ENCODE measurements at regions not wholly inside any gene's neighbourhood (a gene's known extent, or its start where the extent isn't known, plus 50 kb on each side); places are given as distances from the start of the nearest gene placed in this dataset.
A peak's percentile ranks its signal among the peaks of the same experiment; 100 is the strongest.

DNA sequence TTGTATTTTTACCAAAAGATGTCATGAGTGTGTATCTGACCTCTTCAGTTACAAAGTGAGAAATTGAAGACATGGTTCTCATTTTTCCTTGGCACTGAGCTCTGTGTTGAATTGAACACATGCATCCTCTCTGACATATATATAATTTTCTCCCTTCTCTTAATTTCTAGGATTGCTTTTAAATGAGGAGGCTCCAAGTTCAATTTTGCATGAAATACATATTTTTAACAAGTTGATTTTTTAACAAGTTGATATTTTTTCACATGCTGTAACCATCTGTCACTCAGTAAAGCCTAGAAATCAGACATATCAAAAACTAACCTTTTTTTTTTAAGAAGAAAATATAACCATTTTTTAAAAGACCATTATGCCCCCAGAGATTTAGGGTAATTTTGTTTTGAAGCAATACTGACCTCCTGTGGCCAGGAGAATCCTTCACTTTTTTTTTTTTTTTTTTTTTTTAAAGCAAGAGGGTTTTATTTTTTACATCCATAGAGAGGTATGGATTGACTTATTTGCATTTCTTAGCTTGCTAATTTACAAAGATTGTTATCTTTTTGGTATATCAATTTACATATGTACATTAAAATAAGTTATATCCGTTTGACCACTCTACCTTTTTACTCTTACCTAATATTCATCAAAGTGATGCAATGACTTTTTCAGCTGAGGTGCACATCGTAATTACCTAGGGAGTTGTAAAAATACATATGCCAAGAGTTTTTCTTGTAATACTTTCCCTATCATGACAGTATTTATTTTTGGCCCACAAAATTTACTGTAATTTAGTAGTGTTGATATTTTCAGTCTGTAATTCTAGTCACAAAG lies 161.8 kb downstream of the SOCS6 start (continued):
- TF ChIP-seq MAFK (IDR thresholded peaks at IDR 0.05; ENCODE audit: partially characterized antibody) (no peak), RAD21 (conservative IDR thresholded peaks at IDR 0.05 in 1 of 2, IDR thresholded peaks at IDR 0.05 in 1 of 2) (peak; percentile 73 to 86)

DNA sequence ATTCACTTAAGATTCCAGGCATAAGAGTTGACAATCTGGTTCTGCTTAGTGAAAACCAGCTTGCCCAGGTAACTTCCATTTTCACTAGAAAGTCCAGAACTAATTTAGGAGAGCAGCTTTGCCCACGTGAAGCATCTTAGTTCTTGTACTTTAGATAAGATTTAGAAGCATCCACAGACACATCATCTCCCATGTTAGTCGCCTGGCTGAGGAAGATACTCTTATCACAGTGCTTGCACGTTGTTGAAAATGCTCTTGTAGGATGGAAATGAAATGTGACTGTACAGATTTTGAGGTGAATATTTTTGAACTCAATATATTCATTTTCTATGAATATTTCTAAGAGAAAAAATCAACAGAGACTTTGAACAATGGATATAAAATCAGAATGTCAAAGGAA lies 159.7 kb downstream of the SOCS6 start:
- ATAC-seq (no peak), DNase-seq (ENCODE audit: low read depth in 1 of 2, low spot score in 1 of 2) (no peak), FAIRE-seq (no peak)
- H3K9me3 ChIP-seq, result peaks cover 12% of the 10 kb centered on the region; the same call in 2 of the 3 replicates
- CTCF ChIA-PET, result interaction anchor here (0.8 to 8.2 kb wide), 2 partner anchors 15 to 253 kb away, joined by 3 to 55 read pairs; no protein-coding TSS in a partner anchor
- H3K4me2 ChIP-seq, result no peak overlapping the region
- H3K27ac ChIP-seq, result peak overlapping the region; percentile 77 to 80
- POLR2A ChIA-PET, result no interaction called here
- 93% methylated on average over 3 of the region's 3 CpGs for WGBS (ENCODE audit: missing lambda C conversion rate)
- H3K4me3 ChIP-seq, result no peak overlapping the region
- peaks cover 11% of the 10 kb centered on the region; the same call in 2 of the 3 replicates for H3K4me1 ChIP-seq
- TF ChIP-seq TP53 (CRISPR knock-in tag; IDR thresholded peaks at IDR 0.05) (no peak), ZC3H11A (IDR thresholded peaks at IDR 0.05) (no peak), ZNF302 (CRISPR knock-in tag; IDR thresholded peaks at IDR 0.05) (no peak), ZSCAN20 (CRISPR knock-in tag; IDR thresholded peaks at IDR 0.05) (no peak), FOSB (CRISPR knock-in tag; IDR thresholded peaks at IDR 0.05) (no peak), HOXB5 (CRISPR knock-in tag; IDR thresholded peaks at IDR 0.05) (no peak), MYC (IDR thresholded peaks at IDR 0.05; ENCODE audit: borderline replicate concordance, low read length) (no peak), RCOR1 (IDR thresholded peaks at IDR 0.05; ENCODE audit: low read depth, low read length) (no peak)
- TF ChIP-seq, protein P1, sequence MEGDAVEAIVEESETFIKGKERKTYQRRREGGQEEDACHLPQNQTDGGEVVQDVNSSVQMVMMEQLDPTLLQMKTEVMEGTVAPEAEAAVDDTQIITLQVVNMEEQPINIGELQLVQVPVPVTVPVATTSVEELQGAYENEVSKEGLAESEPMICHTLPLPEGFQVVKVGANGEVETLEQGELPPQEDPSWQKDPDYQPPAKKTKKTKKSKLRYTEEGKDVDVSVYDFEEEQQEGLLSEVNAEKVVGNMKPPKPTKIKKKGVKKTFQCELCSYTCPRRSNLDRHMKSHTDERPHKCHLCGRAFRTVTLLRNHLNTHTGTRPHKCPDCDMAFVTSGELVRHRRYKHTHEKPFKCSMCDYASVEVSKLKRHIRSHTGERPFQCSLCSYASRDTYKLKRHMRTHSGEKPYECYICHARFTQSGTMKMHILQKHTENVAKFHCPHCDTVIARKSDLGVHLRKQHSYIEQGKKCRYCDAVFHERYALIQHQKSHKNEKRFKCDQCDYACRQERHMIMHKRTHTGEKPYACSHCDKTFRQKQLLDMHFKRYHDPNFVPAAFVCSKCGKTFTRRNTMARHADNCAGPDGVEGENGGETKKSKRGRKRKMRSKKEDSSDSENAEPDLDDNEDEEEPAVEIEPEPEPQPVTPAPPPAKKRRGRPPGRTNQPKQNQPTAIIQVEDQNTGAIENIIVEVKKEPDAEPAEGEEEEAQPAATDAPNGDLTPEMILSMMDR (IDR thresholded peaks at IDR 0.05), result no peak
- TF ChIP-seq, protein P2, sequence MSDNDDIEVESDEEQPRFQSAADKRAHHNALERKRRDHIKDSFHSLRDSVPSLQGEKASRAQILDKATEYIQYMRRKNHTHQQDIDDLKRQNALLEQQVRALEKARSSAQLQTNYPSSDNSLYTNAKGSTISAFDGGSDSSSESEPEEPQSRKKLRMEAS (IDR thresholded peaks at IDR 0.05), result no peak

DNA sequence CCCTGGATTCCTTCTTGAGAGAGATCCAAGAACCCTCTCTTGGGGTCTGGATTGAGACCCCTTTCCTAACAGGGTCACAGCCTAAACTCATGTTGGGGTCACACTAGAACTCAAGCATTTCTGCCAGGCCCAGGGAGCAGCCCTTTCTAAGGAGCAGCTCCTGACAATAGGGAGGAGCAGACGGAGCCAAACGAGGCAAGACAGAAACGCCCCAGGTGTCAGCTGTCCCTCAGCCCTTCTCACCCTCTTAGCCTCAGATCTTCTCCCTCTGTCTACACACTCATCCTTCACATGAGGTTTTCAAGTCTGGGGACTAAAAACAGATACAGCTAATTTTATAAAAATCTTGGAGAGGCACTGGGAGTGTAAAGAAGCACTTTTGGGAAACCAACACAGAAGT lies 157.2 kb downstream of the SOCS6 start:
- FAIRE-seq (no peak), ATAC-seq (no peak), DNase-seq (ENCODE audit: low read depth in 1 of 2, low spot score in 1 of 2) (no peak)
- Histone ChIP-seq H3K27ac (peak overlapping the region; percentile 49 to 79; a peak in 5 of 6 replicates), H3K4me1 (peaks cover 11% of the 10 kb centered on the region; the same call in 2 of the 3 replicates), H3K9me3 (peaks cover 35% of the 10 kb centered on the region), H3K4me3 (no peak overlapping the region), H3K4me2 (no peak overlapping the region)
- ChIA-PET POLR2A (no interaction called here), CTCF (interaction anchor here (0.6 to 1.8 kb wide), 4 partner anchors 8 to 251 kb away, joined by 3 to 6 read pairs (median 4); no protein-coding TSS in a partner anchor)
- TF ChIP-seq BHLHE40 (IDR thresholded peaks at IDR 0.05; ENCODE audit: low read depth, low read length) (no peak), EP300 (IDR thresholded peaks at IDR 0.05) (no peak), CHD4 (IDR thresholded peaks at IDR 0.05; ENCODE audit: borderline replicate concordance) (no peak), JUNB (IDR thresholded peaks at IDR 0.05) (no peak)
- 88% methylated on average over 3 of the region's 3 CpGs for WGBS (ENCODE audit: missing lambda C conversion rate)

DNA sequence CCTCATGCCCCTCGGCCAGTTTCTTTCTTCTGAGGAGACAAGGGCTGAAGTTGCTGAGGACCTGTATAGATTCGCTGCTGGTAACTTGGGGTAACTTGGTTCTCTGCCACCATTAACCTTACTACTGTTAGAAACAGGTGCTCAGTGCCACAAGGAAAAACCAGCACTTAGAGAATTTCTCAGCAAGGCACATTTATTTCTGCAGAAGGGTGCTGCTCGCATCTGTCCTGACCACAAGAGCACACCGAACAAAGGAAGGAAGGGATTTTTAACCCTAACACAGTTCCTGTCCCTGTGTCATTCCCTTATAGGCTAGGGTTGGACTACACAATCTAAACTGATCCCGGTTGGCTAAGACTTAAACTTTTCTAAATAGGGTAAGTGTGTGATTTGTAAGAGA lies 154.1 kb downstream of the SOCS6 start:
- ChIA-PET POLR2A (no interaction called here), CTCF (no interaction called here)
- no peak for ATAC-seq
- peak in 1 of 2 experiments; percentile 43 for DNase-seq (ENCODE audit: low read depth in 1 of 2, low spot score in 1 of 2)
- H3K4me3 ChIP-seq, result no peak overlapping the region
- H3K27ac ChIP-seq, result peak overlapping the region in 1 of 2 experiments; percentile 54; a peak in 2 of 6 replicates
- 85% methylated on average over 5 of the region's 5 CpGs for WGBS (ENCODE audit: missing lambda C conversion rate)
- FAIRE-seq, result no peak
- TF ChIP-seq GATA3 (IDR thresholded peaks at IDR 0.05; ENCODE audit: borderline replicate concordance) (0 out of 2 replicates have a peak, but pooled peaks have one; percentile 18), KDM1A (IDR thresholded peaks at IDR 0.05; ENCODE audit: low read depth) (peak; percentile 33; the same call in 1 of the 2 replicates), MAZ (IDR thresholded peaks at IDR 0.05; ENCODE audit: borderline replicate concordance, low read depth, low read length) (no peak)
- peaks cover 33% of the 10 kb centered on the region for H3K9me3 ChIP-seq
- no peaks in the 10 kb centered on the region for H3K4me1 ChIP-seq
- no peak overlapping the region for H3K4me2 ChIP-seq
